HCT116 (cell line): ENCODE measurements at regions not wholly inside any gene's neighbourhood (a gene's known extent, or its start where the extent isn't known, plus 50 kb on each side); places are given as distances from the start of the nearest gene placed in this dataset.

Experiments used
- ATAC-seq: fragments of 200-7000 bp; cut with Tn5 transposase; 2 replicates; pipeline ENCODE4 v1.9.1; 2020; ENCODE audit warnings: mild to moderate bottlenecking, moderate library complexity
- BruUV-seq: library from RNA; stranded (reverse); fragments of 400-500 nt; replicated peaks from 2 replicates; lab custom pipeline; 2021; lab: Mats Ljungman, UMichigan
- CTCF ChIA-PET: fragments of 300-600 bp; sonication (Branson Sonifier 250); formaldehyde crosslinking; loops from one replicate; lab custom pipeline; 2021; ENCODE audit warnings: antibody characterized with exemption; lab: Charles Lee
- POLR2A ChIA-PET: fragments of 300-600, 350-600 bp; sonication (Branson Sonifier 250); formaldehyde crosslinking; loops from one replicate; lab custom pipeline; 2021; ENCODE audit warnings: antibody characterized with exemption; lab: Charles Lee
- RAD21 ChIA-PET, 2 experiments: fragments of 300-600 bp; sonication (Branson Sonifier 250); formaldehyde crosslinking; loops; one replicate each; lab custom pipeline; 2023; ENCODE audit warnings: low total read pairs in 2 of 2; ENCODE audit not compliant: uncharacterized antibody in 2 of 2, unreplicated experiment in 2 of 2, low non-redundant PET in 1 of 2; lab: Charles Lee
- DNase-seq: peaks from one replicate; pipeline ENCODE4 v3.0.0-alpha.2; 2010; ENCODE audit warnings: low read depth, low spot score
- H2AFZ ChIP-seq: fragments of 200-600 bp; shearing (Covaris generic), sonication (generic); 2 replicates; pipeline ENCODE4 v1.6.1; 2017; ENCODE audit warnings: low read depth, mixed run types, mixed read lengths, antibody characterized with exemption, low read length; ENCODE audit not compliant: poor library complexity, severe bottlenecking
- H3K27ac ChIP-seq: 2 replicates; pipeline ENCODE4 v1.5.1; 2012; ENCODE audit warnings: low read depth, low read length
- H3K27me3 ChIP-seq: fragments of 200-600 bp; sonication (generic); 2 replicates; pipeline ENCODE4 v1.6.1; 2016; ENCODE audit warnings: mixed run types, low read length, mixed read lengths; ENCODE audit not compliant: insufficient read depth
- H3K36me3 ChIP-seq, 2 experiments: fragments of 200-500 bp in 1 of 2; fragments of 200-600 bp in 1 of 2; sonication (Bioruptor generic) in 1 of 2; sonication (generic) in 1 of 2; 2 replicates each; pipeline versions ENCODE4 v1.5.1 to v1.6.1; 2014 to 2016; ENCODE audit warnings: low read length in 2 of 2, inconsistent platforms in 1 of 2, mixed read lengths in 1 of 2, mixed run types in 1 of 2; ENCODE audit not compliant: insufficient read depth in 2 of 2, control insufficient read depth in 1 of 2
- H3K4me1 ChIP-seq, 2 experiments: fragments of 200-600 bp in 1 of 2; sonication (generic) in 1 of 2; 2 replicates each; pipeline versions ENCODE4 v1.5.1 to v1.6.1; 2012 to 2017; ENCODE audit warnings: low read length in 2 of 2, inconsistent platforms in 1 of 2, mild to moderate bottlenecking in 1 of 2, mixed read lengths in 1 of 2, mixed run types in 1 of 2, moderate library complexity in 1 of 2; ENCODE audit not compliant: insufficient read depth in 2 of 2, control insufficient read depth in 1 of 2
- H3K4me2 ChIP-seq: fragments of 200-600 bp; sonication (generic); 2 replicates; pipeline ENCODE4 v1.6.1; 2017; ENCODE audit warnings: mixed run types, low read length, mixed read lengths
- H3K4me3 ChIP-seq, 2 experiments: fragments of 200-600 bp in 1 of 2; sonication (generic) in 1 of 2; replicated peaks in 1 of 2; 2 replicates each; pipeline ENCODE4 v1.5.1; 2011 to 2016; ENCODE audit warnings: low read length in 2 of 2, control low read depth in 1 of 2, low read depth in 1 of 2, mild to moderate bottlenecking in 1 of 2, mixed read lengths in 1 of 2, mixed run types in 1 of 2
- H3K79me2 ChIP-seq: fragments of 200-600 bp; sonication (generic); 2 replicates; pipeline ENCODE4 v1.6.1; 2017; ENCODE audit warnings: mild to moderate bottlenecking, mixed run types, low read length, moderate library complexity, mixed read lengths; ENCODE audit not compliant: insufficient read depth
- H3K9ac ChIP-seq: fragments of 200-600 bp; sonication (generic); 2 replicates; pipeline ENCODE4 v1.6.1; 2016; ENCODE audit warnings: low read length, mixed read lengths
- H3K9me2 ChIP-seq: fragments of 200-600 bp; sonication (generic), shearing (Covaris generic); 2 replicates; pipeline ENCODE4 v1.6.1; 2017; ENCODE audit warnings: mixed run types, mild to moderate bottlenecking, moderate library complexity; ENCODE audit not compliant: insufficient read depth
- H3K9me3 ChIP-seq, 2 experiments: fragments of 200-500 bp in 1 of 2; fragments of 200-600 bp in 1 of 2; sonication (Bioruptor generic) in 1 of 2; sonication (generic) in 1 of 2; 2 replicates each; pipeline ENCODE4 v1.6.1; 2014 to 2017; ENCODE audit warnings: low read length in 2 of 2, mixed read lengths in 2 of 2, inconsistent platforms in 1 of 2, low read depth in 1 of 2, mild to moderate bottlenecking in 1 of 2, mixed run types in 1 of 2, moderate library complexity in 1 of 2; ENCODE audit not compliant: control insufficient read depth in 1 of 2, insufficient read depth in 1 of 2
- H4K20me1 ChIP-seq: fragments of 200-600 bp; sonication (generic), shearing (Covaris generic); 2 replicates; pipeline ENCODE4 v1.6.1; 2017; ENCODE audit warnings: mixed run types, mild to moderate bottlenecking, moderate library complexity; ENCODE audit not compliant: insufficient read depth
- CEBPB ChIP-seq: IDR thresholded peaks from 2 replicates; pipeline ENCODE4 v1.6.1; 2012; ENCODE audit warnings: low read depth
- EGR1 ChIP-seq: IDR thresholded peaks from 2 replicates; pipeline ENCODE4 v1.6.1; 2012; ENCODE audit warnings: low read depth
- FOSL1 ChIP-seq: IDR thresholded peaks from 2 replicates; pipeline ENCODE4 v1.6.1; 2012; ENCODE audit warnings: low read depth
- JUND ChIP-seq: IDR thresholded peaks from 2 replicates; pipeline ENCODE4 v1.6.1; 2012
- POLR2A ChIP-seq: IDR thresholded peaks from 2 replicates; pipeline ENCODE4 v1.7.0; 2011; ENCODE audit warnings: borderline replicate concordance; ENCODE audit not compliant: insufficient read depth, insufficient read length; ENCODE audit errors: extremely low read depth
- POLR2AphosphoS5 ChIP-seq: IDR thresholded peaks from 2 replicates; pipeline ENCODE4 v1.6.1; 2011; ENCODE audit warnings: mild to moderate bottlenecking, low read depth, low read length, moderate library complexity
- RAD21 ChIP-seq: IDR thresholded peaks from 2 replicates; pipeline ENCODE4 v1.6.1; 2012; ENCODE audit warnings: low read depth, mild to moderate bottlenecking
- SIN3A ChIP-seq: IDR thresholded peaks from 2 replicates; pipeline ENCODE4 v1.6.1; 2012; ENCODE audit warnings: low read depth
- SP1 ChIP-seq: IDR thresholded peaks from 2 replicates; pipeline ENCODE4 v1.6.1; 2012; ENCODE audit warnings: low read depth
- YY1 ChIP-seq: IDR thresholded peaks from 2 replicates; pipeline ENCODE4 v1.6.1; 2011; ENCODE audit warnings: low read length, low read depth, moderate library complexity, mild to moderate bottlenecking; ENCODE audit not compliant: insufficient replicate concordance; ENCODE audit errors: extremely low read depth
- ZNF274 ChIP-seq: fragments of 200-500 bp; sonication (Bioruptor generic); IDR thresholded peaks from 2 replicates; pipeline ENCODE4 v1.6.1; 2014; ENCODE audit warnings: mild to moderate bottlenecking, low read depth, low read length, inconsistent platforms
- intact Hi-C: fragments of 100-400 bp; cut with micrococcal nuclease; formaldehyde crosslinking; loops from 2 replicates; pipeline ENCODE4 v1.10.0; 2022
- TF ChIP-seq, protein P1 (sequence below), 3 experiments: fragments of 200-600 bp in 1 of 3; sonication (generic) in 1 of 3; IDR thresholded peaks in 2 of 3; conservative IDR thresholded peaks in 1 of 3; 2 replicates each; pipeline ENCODE4 v1.5.1; 2012 to 2017; ENCODE audit warnings: low read depth in 2 of 3, low read length in 2 of 3, antibody characterized with exemption in 1 of 3, borderline replicate concordance in 1 of 3, control low read depth in 1 of 3, mild to moderate bottlenecking in 1 of 3, mixed read lengths in 1 of 3, mixed run types in 1 of 3, moderate library complexity in 1 of 3; ENCODE audit not compliant: insufficient read depth in 1 of 3
- TF ChIP-seq, protein P2 (sequence below): IDR thresholded peaks from 2 replicates; pipeline ENCODE4 v1.6.1; 2012; ENCODE audit warnings: low read depth

DNA sequence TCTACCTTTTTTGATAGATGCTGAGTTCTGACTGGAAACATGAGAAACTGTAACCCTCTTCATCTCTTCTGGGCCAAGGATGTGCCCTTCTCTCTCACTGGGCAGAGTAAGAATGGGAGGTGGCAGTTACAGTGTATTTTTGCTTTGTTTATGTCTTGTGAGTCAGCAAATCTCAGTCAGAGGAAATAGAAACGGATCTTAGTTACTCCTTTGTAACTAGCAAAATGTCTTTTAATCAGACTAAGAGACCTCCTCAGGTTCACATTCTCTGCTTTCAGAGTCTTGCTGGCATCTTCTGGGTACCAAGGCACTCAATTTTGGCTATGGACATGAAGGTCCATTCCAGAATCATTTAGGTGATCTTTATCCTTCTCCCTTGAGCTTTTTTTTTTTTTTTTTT, 70.9 kb downstream of the HHEX start:
- DNase-seq = no peak
- no TSS peak for BruUV-seq
- no peak for ATAC-seq
- ChIA-PET CTCF (no interaction called here), POLR2A (no interaction called here), RAD21 (no interaction called here)
- Histone ChIP-seq H3K36me3 (no peaks in the 10 kb centered on the region), H3K4me3 (no peak overlapping the region), H3K27ac (no peak overlapping the region), H3K9ac (no peak overlapping the region), H3K27me3 (no peaks in the 10 kb centered on the region), H2AFZ (no peak overlapping the region), H3K9me3 (no peaks in the 10 kb centered on the region), H3K4me1 (peaks cover 7 to 8% of the 10 kb centered on the region in 2 experiments; a peak in 3 of 4 replicates), H3K9me2 (no peaks in the 10 kb centered on the region), H3K79me2 (no peaks in the 10 kb centered on the region), H4K20me1 (no peaks in the 10 kb centered on the region), H3K4me2 (no peak overlapping the region)
- TF ChIP-seq SP1 = no peak
- no peak for TF ChIP-seq CEBPB
- TF ChIP-seq, protein P1, sequence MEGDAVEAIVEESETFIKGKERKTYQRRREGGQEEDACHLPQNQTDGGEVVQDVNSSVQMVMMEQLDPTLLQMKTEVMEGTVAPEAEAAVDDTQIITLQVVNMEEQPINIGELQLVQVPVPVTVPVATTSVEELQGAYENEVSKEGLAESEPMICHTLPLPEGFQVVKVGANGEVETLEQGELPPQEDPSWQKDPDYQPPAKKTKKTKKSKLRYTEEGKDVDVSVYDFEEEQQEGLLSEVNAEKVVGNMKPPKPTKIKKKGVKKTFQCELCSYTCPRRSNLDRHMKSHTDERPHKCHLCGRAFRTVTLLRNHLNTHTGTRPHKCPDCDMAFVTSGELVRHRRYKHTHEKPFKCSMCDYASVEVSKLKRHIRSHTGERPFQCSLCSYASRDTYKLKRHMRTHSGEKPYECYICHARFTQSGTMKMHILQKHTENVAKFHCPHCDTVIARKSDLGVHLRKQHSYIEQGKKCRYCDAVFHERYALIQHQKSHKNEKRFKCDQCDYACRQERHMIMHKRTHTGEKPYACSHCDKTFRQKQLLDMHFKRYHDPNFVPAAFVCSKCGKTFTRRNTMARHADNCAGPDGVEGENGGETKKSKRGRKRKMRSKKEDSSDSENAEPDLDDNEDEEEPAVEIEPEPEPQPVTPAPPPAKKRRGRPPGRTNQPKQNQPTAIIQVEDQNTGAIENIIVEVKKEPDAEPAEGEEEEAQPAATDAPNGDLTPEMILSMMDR (IDR thresholded peaks at IDR 0.05 in 2 of 3, conservative IDR thresholded peaks at IDR 0.05 in 1 of 3; ENCODE audit: borderline replicate concordance in 1 of 3, insufficient read depth in 1 of 3, low read depth in 2 of 3, low read length in 2 of 3) = no peak
- TF ChIP-seq POLR2AphosphoS5 = no peak
- TF ChIP-seq JUND = no peak
- TF ChIP-seq POLR2A = no peak
- no peak for TF ChIP-seq SIN3A
- no peak for TF ChIP-seq FOSL1
- TF ChIP-seq EGR1 = no peak
- no peak for TF ChIP-seq RAD21
- TF ChIP-seq YY1 = no peak
- TF ChIP-seq, protein P2, sequence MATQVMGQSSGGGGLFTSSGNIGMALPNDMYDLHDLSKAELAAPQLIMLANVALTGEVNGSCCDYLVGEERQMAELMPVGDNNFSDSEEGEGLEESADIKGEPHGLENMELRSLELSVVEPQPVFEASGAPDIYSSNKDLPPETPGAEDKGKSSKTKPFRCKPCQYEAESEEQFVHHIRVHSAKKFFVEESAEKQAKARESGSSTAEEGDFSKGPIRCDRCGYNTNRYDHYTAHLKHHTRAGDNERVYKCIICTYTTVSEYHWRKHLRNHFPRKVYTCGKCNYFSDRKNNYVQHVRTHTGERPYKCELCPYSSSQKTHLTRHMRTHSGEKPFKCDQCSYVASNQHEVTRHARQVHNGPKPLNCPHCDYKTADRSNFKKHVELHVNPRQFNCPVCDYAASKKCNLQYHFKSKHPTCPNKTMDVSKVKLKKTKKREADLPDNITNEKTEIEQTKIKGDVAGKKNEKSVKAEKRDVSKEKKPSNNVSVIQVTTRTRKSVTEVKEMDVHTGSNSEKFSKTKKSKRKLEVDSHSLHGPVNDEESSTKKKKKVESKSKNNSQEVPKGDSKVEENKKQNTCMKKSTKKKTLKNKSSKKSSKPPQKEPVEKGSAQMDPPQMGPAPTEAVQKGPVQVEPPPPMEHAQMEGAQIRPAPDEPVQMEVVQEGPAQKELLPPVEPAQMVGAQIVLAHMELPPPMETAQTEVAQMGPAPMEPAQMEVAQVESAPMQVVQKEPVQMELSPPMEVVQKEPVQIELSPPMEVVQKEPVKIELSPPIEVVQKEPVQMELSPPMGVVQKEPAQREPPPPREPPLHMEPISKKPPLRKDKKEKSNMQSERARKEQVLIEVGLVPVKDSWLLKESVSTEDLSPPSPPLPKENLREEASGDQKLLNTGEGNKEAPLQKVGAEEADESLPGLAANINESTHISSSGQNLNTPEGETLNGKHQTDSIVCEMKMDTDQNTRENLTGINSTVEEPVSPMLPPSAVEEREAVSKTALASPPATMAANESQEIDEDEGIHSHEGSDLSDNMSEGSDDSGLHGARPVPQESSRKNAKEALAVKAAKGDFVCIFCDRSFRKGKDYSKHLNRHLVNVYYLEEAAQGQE = no peak
- TF ChIP-seq ZNF274 = no peak
- intact Hi-C loops = no loop called here
